B cell (primary cell): ENCODE measurements at regions not wholly inside any gene's neighbourhood (a gene's known extent, or its start where the extent isn't known, plus 50 kb on each side); places are given as distances from the start of the nearest gene placed in this dataset.

Experiments used
- ATAC-seq: fragments of 200-7000 bp; cut with Tn5 transposase; one replicate; pipeline ENCODE4 v1.10.0; 2021; ENCODE audit warnings: low read depth, mild to moderate bottlenecking, moderate number of reproducible peaks, moderate library complexity
- CTCF ChIA-PET: fragments of 350-600 bp; sonication (Branson Sonifier 250); formaldehyde crosslinking; loops from one replicate; lab custom pipeline; 2021; ENCODE audit warnings: antibody characterized with exemption, inconsistent platforms; lab: Charles Lee
- POLR2A ChIA-PET: fragments of 350-600 bp; sonication (Branson Sonifier 250); formaldehyde crosslinking; loops from one replicate; lab custom pipeline; 2021; ENCODE audit warnings: antibody characterized with exemption; lab: Charles Lee
- DNase-seq: peaks from one replicate; pipeline ENCODE4 v3.0.0; 2013
- H2AFZ ChIP-seq: 2 replicates; pipeline ENCODE4 v1.6.1; 2012; ENCODE audit warnings: mild to moderate bottlenecking, low read depth, low read length; ENCODE audit not compliant: insufficient read depth, poor library complexity, severe bottlenecking
- H3K27ac ChIP-seq, 2 donors: 1 replicate in 1 of 2; 2 replicates in 1 of 2; pipeline ENCODE4 v1.5.1; 2012 to 2013; ENCODE audit warnings: low read length in 2 of 2, mild to moderate bottlenecking in 2 of 2, moderate library complexity in 1 of 2
- H3K27me3 ChIP-seq, 4 experiments: fragments of 200-600 bp in 1 of 4; sonication (generic) in 1 of 4; replicated peaks in 1 of 4; 1 replicate in 2 of 4; 2 replicates in 2 of 4; pipeline versions ENCODE4 v1.6.1 to v1.7.0; 2013 to 2016; ENCODE audit warnings: low read length in 3 of 4, mild to moderate bottlenecking in 2 of 4, mixed read lengths in 1 of 4, moderate library complexity in 1 of 4; ENCODE audit not compliant: insufficient read depth in 4 of 4, control insufficient read depth in 3 of 4; ENCODE audit errors: control extremely low read depth in 1 of 4
- H3K36me3 ChIP-seq, 2 experiments: replicated peaks in 1 of 2; 1 replicate in 1 of 2; 2 replicates in 1 of 2; pipeline versions ENCODE4 v1.6.1 to v1.7.1; 2013; ENCODE audit warnings: low read length in 1 of 2; ENCODE audit not compliant: insufficient read depth in 2 of 2, control insufficient read depth in 1 of 2; ENCODE audit errors: control extremely low read depth in 1 of 2, extremely low read depth in 1 of 2
- H3K4me1 ChIP-seq, 2 donors: fragments of 200-600 bp in 1 of 2; sonication (generic) in 1 of 2; 1 replicate in 1 of 2; 2 replicates in 1 of 2; pipeline versions ENCODE4 v1.5.1 to v1.6.1; 2013 to 2017; ENCODE audit warnings: low read length in 2 of 2; ENCODE audit not compliant: control insufficient read depth in 2 of 2, insufficient read depth in 2 of 2
- H3K4me2 ChIP-seq: replicated peaks from 2 replicates; pipeline ENCODE3; 2012; ENCODE audit warnings: mild to moderate bottlenecking, low read depth, low read length; ENCODE audit not compliant: poor library complexity, severe bottlenecking
- H3K4me3 ChIP-seq, 5 experiments: fragments of 200-600 bp in 1 of 5; sonication (generic) in 1 of 5; 1 replicate in 3 of 5; 2 replicates in 2 of 5; pipeline versions ENCODE4 v1.5.1 to v1.7.0; 2011 to 2016; ENCODE audit warnings: low read length in 4 of 5, mild to moderate bottlenecking in 4 of 5, low read depth in 2 of 5, control low read depth in 1 of 5, moderate library complexity in 1 of 5; ENCODE audit not compliant: insufficient read depth in 1 of 5; ENCODE audit errors: control extremely low read depth in 1 of 5, extremely low read depth in 1 of 5
- H3K79me2 ChIP-seq: fragments of 200-600 bp; sonication (generic); one replicate; pipeline ENCODE4 v1.6.0; 2016; ENCODE audit warnings: low read length; ENCODE audit not compliant: control insufficient read depth, insufficient read depth
- H3K9ac ChIP-seq: fragments of 200-600 bp; sonication (generic); 2 replicates; pipeline ENCODE4 v1.6.1; 2017; ENCODE audit warnings: mild to moderate bottlenecking, low read length, moderate library complexity
- H3K9me3 ChIP-seq, 3 donors: one replicate each; pipeline versions ENCODE4 v1.6.1 to v1.7.1; 2013; ENCODE audit warnings: low read length in 2 of 3; ENCODE audit not compliant: control insufficient read depth in 2 of 3, insufficient read depth in 1 of 3; ENCODE audit errors: control extremely low read depth in 1 of 3
- H4K20me1 ChIP-seq: 2 replicates; pipeline ENCODE4 v1.6.0; 2012; ENCODE audit warnings: mild to moderate bottlenecking, low read length; ENCODE audit not compliant: insufficient read depth, control insufficient read depth, poor library complexity, severe bottlenecking
- H3K27ac Mint-ChIP-seq: one replicate; pipeline ENCODE4 v1.8.0; 2021; ENCODE audit warnings: mixed read lengths
- H3K27me3 Mint-ChIP-seq: one replicate; pipeline ENCODE4 v1.8.0; 2021; ENCODE audit warnings: mixed read lengths
- H3K4me1 Mint-ChIP-seq: one replicate; pipeline ENCODE4 v1.8.0; 2021; ENCODE audit warnings: mixed read lengths
- H3K4me3 Mint-ChIP-seq: one replicate; pipeline ENCODE4 v1.8.0; 2021; ENCODE audit warnings: mixed read lengths
- H3K9me3 Mint-ChIP-seq: one replicate; pipeline ENCODE4 v1.8.0; 2022; ENCODE audit warnings: mixed read lengths; ENCODE audit not compliant: insufficient read depth
- CTCF ChIP-seq: fragments of 200-600 bp; IDR thresholded peaks from one replicate; pipeline ENCODE4 v1.8.0; 2022; ENCODE audit warnings: antibody characterized with exemption, mild to moderate bottlenecking
- EZH2 ChIP-seq: IDR thresholded peaks from 2 replicates; pipeline ENCODE4 v1.6.1; 2012; ENCODE audit warnings: borderline replicate concordance, low read depth, mild to moderate bottlenecking, moderate library complexity, low read length; ENCODE audit not compliant: insufficient read depth, poor library complexity, severe bottlenecking
- WGBS: methylation state at CpG from one replicate; pipeline ENCODE4 v1.1.5; 2013; ENCODE audit warnings: missing lambda C conversion rate; ENCODE audit not compliant: insufficient coverage; 5-methylcytosine and 5-hydroxymethylcytosine counted together
- intact Hi-C: fragments of 100-400 bp; cut with micrococcal nuclease; formaldehyde crosslinking; loops from one replicate; pipeline ENCODE4 v1.10.0; 2022

- Histone ChIP-seq H3K27me3 (peaks cover 0 to 2% (median 0%) of the 10 kb centered on the region in 4 experiments), H2AFZ (no peak overlapping the region), H4K20me1 (no peaks in the 10 kb centered on the region), H3K4me2 (no peak overlapping the region), H3K9ac (no peak overlapping the region), H3K9me3 (no peaks in the 10 kb centered on the region), H3K4me3 (no peak overlapping the region), H3K36me3 (no peaks in the 10 kb centered on the region), H3K27ac (no peak overlapping the region), H3K79me2 (no peaks in the 10 kb centered on the region), H3K4me1 (no peaks in the 10 kb centered on the region)
- 57% methylated on average over 1 of the region's 1 CpG for WGBS
- ChIA-PET POLR2A (no interaction called here), CTCF (no interaction called here)
- ATAC-seq (no peak), DNase-seq (no peak)
- H3K4me1 Mint-ChIP-seq = no peaks in the 10 kb centered on the region
- intact Hi-C loops = no loop called here
- no peaks in the 10 kb centered on the region for H3K9me3 Mint-ChIP-seq
- peaks cover 7% of the 10 kb centered on the region for H3K27me3 Mint-ChIP-seq
- H3K27ac Mint-ChIP-seq = no peak overlapping the region
- H3K4me3 Mint-ChIP-seq = no peak overlapping the region
- TF ChIP-seq CTCF (no peak), EZH2 (no peak)
Measured at GRCh38 chrX:100484971-100485370, 74.9 kb upstream of the PCDH19 start.

- H2AFZ ChIP-seq = no peak overlapping the region
- no peaks in the 10 kb centered on the region for H3K27me3 ChIP-seq
- Mint-ChIP-seq H3K9me3 (no peaks in the 10 kb centered on the region), H3K4me1 (no peaks in the 10 kb centered on the region), H3K27ac (no peak overlapping the region), H3K4me3 (no peak overlapping the region), H3K27me3 (peaks cover 3% of the 10 kb centered on the region)
- H4K20me1 ChIP-seq = no peaks in the 10 kb centered on the region
- H3K9ac ChIP-seq = no peak overlapping the region
- intact Hi-C loops = no loop called here
- no peaks in the 10 kb centered on the region for H3K4me1 ChIP-seq
- no peaks in the 10 kb centered on the region for H3K9me3 ChIP-seq
- WGBS = no CpG with 5 or more reads among the region's 1 CpG
- CTCF ChIA-PET = no interaction called here
- POLR2A ChIA-PET = no interaction called here
- ATAC-seq = no peak
- no peaks in the 10 kb centered on the region for H3K79me2 ChIP-seq
- H3K4me3 ChIP-seq = no peak overlapping the region
- no peak overlapping the region for H3K4me2 ChIP-seq
- DNase-seq = no peak
- H3K27ac ChIP-seq = no peak overlapping the region
- no peak for TF ChIP-seq EZH2
- no peak for TF ChIP-seq CTCF
- H3K36me3 ChIP-seq = no peaks in the 10 kb centered on the region
Measured at GRCh38 chrX:100479329-100479728, 69.3 kb upstream of the PCDH19 start.
